Hepatocyte (in vitro differentiated cells): ENCODE measurements at regions not wholly inside any gene's neighbourhood (a gene's known extent, or its start where the extent isn't known, plus 50 kb on each side); places are given as distances from the start of the nearest gene placed in this dataset.
"Not testable (repeated sequence)": the region's sequence is repeated elsewhere in the genome, so short reads cannot be mapped to it uniquely, and the experiment has no call there.

Source experiments
- DNase-seq: peaks from one replicate; pipeline ENCODE4 v3.0.0-alpha.2; 2016; ENCODE audit warnings: low spot score
- H2AFZ ChIP-seq: fragments of 200-600 bp; sonication (generic); 2 replicates; pipeline ENCODE4 v1.6.0; 2016; ENCODE audit warnings: antibody characterized with exemption, mild to moderate bottlenecking
- H3K27ac ChIP-seq: fragments of 200-600 bp; sonication (generic); 2 replicates; pipeline ENCODE4 v1.5.1; 2016; ENCODE audit warnings: mild to moderate bottlenecking
- H3K27me3 ChIP-seq: fragments of 200-600 bp; sonication (generic); 2 replicates; pipeline ENCODE4 v1.6.1; 2016
- H3K36me3 ChIP-seq: fragments of 200-600 bp; sonication (generic); replicated peaks from 2 replicates; pipeline ENCODE4 v1.5.1; 2016; ENCODE audit warnings: low read depth; ENCODE audit not compliant: insufficient read depth
- H3K4me1 ChIP-seq: fragments of 200-600 bp; sonication (generic); 2 replicates; pipeline ENCODE4 v1.5.1; 2016; ENCODE audit warnings: mild to moderate bottlenecking, moderate library complexity; ENCODE audit not compliant: insufficient read depth
- H3K4me2 ChIP-seq: fragments of 200-600 bp; sonication (generic); 2 replicates; pipeline ENCODE4 v1.6.0; 2016
- H3K4me3 ChIP-seq: fragments of 200-600 bp; sonication (generic); 2 replicates; pipeline ENCODE4 v1.5.1; 2016; ENCODE audit warnings: mild to moderate bottlenecking
- H3K79me2 ChIP-seq: fragments of 200-600 bp; sonication (generic); 2 replicates; pipeline ENCODE4 v1.6.0; 2017; ENCODE audit warnings: mild to moderate bottlenecking
- H3K9me2 ChIP-seq: fragments of 200-600 bp; sonication (generic); replicated peaks from 2 replicates; pipeline ENCODE4 v1.6.0; 2017; ENCODE audit warnings: mild to moderate bottlenecking; ENCODE audit not compliant: insufficient read depth
- H3K9me3 ChIP-seq: fragments of 200-600 bp; sonication (generic); 2 replicates; pipeline ENCODE4 v1.5.1; 2016; ENCODE audit warnings: low read depth, mild to moderate bottlenecking
- H4K20me1 ChIP-seq: fragments of 200-600 bp; sonication (generic); 2 replicates; pipeline ENCODE4 v1.6.0; 2016; ENCODE audit warnings: mild to moderate bottlenecking; ENCODE audit not compliant: insufficient read depth, poor library complexity, severe bottlenecking
- CTCF ChIP-seq: fragments of 200-600 bp; sonication (generic); IDR thresholded peaks from 2 replicates; pipeline ENCODE4 v1.5.1; 2016; ENCODE audit warnings: antibody characterized with exemption, mild to moderate bottlenecking; ENCODE audit not compliant: poor library complexity
- EZH2 ChIP-seq: fragments of 200-600 bp; sonication (generic); IDR thresholded peaks from 2 replicates; pipeline ENCODE4 v1.6.1; 2016; ENCODE audit warnings: antibody characterized with exemption, mild to moderate bottlenecking, borderline replicate concordance
- EZH2phosphoT487 ChIP-seq: fragments of 200-600 bp; sonication (generic); IDR thresholded peaks from one replicate; pipeline ENCODE4 v1.6.1; 2018; ENCODE audit warnings: antibody characterized with exemption, mild to moderate bottlenecking, low read depth, moderate library complexity; ENCODE audit not compliant: unreplicated experiment, severe bottlenecking
- WGBS: methylation state at CpG from one replicate; pipeline ENCODE4 v1.1.6; 2016; ENCODE audit warnings: low lambda C conversion rate; ENCODE audit errors: missing lambda C conversion rate; 5-methylcytosine and 5-hydroxymethylcytosine counted together

- Histone ChIP-seq H3K36me3 (no peaks in the 10 kb centered on the region), H2AFZ (no peak overlapping the region), H3K9me2 (no peaks in the 10 kb centered on the region), H4K20me1 (no peaks in the 10 kb centered on the region), H3K4me1 (no peaks in the 10 kb centered on the region), H3K9me3 (no peaks in the 10 kb centered on the region), H3K4me3 (no peak overlapping the region), H3K27ac (no peak overlapping the region), H3K27me3 (no peaks in the 10 kb centered on the region), H3K79me2 (no peaks in the 10 kb centered on the region), H3K4me2 (no peak overlapping the region)
- WGBS, result 94% methylated on average over 7 of the region's 7 CpGs
- no peak for DNase-seq
- TF ChIP-seq EZH2phosphoT487 (no peak), CTCF (no peak), EZH2 (no peak)
Observed at GRCh38 chr6:115839583-115840181, 221.0 kb downstream of the FRK start.

- Histone ChIP-seq H3K4me2 (no peak overlapping the region), H4K20me1 (no peaks in the 10 kb centered on the region), H3K4me3 (no peak overlapping the region), H3K79me2 (no peaks in the 10 kb centered on the region), H3K27ac (no peak overlapping the region), H3K4me1 (no peaks in the 10 kb centered on the region), H3K36me3 (no peaks in the 10 kb centered on the region), H3K27me3 (no peaks in the 10 kb centered on the region), H3K9me2 (no peaks in the 10 kb centered on the region), H3K9me3 (no peaks in the 10 kb centered on the region), H2AFZ (no peak overlapping the region)
- 60% methylated on average over 3 of the region's 3 CpGs for WGBS
- no peak for TF ChIP-seq EZH2
- TF ChIP-seq CTCF, result peak; percentile 37
- peak; percentile 45 for DNase-seq
Observed at GRCh38 chr6:115838763-115839401, 221.8 kb downstream of the FRK start.

DNA sequence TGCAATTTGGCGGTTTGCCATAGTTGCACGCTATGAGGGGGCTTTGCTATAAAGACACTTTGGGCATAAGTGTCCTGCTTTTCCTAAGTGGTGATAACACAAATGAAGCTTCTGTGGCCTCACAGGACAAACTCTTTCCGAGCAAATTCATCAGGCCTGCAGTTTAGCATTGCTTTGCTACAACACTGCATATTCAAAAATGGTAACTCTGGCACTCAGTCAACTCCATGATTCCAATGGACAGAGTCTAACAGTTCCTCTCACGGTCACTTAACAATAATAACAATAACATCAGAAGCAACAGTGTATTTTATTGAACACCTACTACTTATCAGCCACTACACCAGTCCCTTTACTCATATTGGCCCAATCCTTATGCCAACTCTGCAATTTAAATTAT lies 222.5 kb downstream of the FRK start:
- no peaks in the 10 kb centered on the region for H3K27me3 ChIP-seq
- no peak overlapping the region for H3K4me2 ChIP-seq
- 96% methylated on average over 4 of the region's 4 CpGs for WGBS
- no peak for DNase-seq
- H3K4me1 ChIP-seq, result no peaks in the 10 kb centered on the region
- no peaks in the 10 kb centered on the region for H3K9me2 ChIP-seq
- H3K36me3 ChIP-seq, result no peaks in the 10 kb centered on the region
- no peak overlapping the region for H3K27ac ChIP-seq
- no peaks in the 10 kb centered on the region for H4K20me1 ChIP-seq
- H3K4me3 ChIP-seq, result no peak overlapping the region
- H3K9me3 ChIP-seq, result no peaks in the 10 kb centered on the region
- TF ChIP-seq EZH2phosphoT487, result no peak
- TF ChIP-seq CTCF, result no peak
- TF ChIP-seq EZH2, result no peak
- H2AFZ ChIP-seq, result no peak overlapping the region
- H3K79me2 ChIP-seq, result no peaks in the 10 kb centered on the region

GRCh38 chr6:115836374-115836773 lies 224.3 kb downstream of the FRK start:
- H3K9me3 ChIP-seq, DNase-seq: not testable (repeated sequence)
- 94% methylated on average over 6 of the region's 13 CpGs for WGBS

More at GRCh38 chr6:115836374-115836773, 224.3 kb downstream of the FRK start:
- H3K36me3 ChIP-seq, H3K79me2 ChIP-seq, H3K27me3 ChIP-seq, H3K4me2 ChIP-seq, H3K9me2 ChIP-seq, H3K4me1 ChIP-seq, H2AFZ ChIP-seq, H4K20me1 ChIP-seq, H3K27ac ChIP-seq, H3K4me3 ChIP-seq: not testable (repeated sequence)
